Endothelial cell (in vitro differentiated cells): ENCODE measurements at regions not wholly inside any gene's neighbourhood (a gene's known extent, or its start where the extent isn't known, plus 50 kb on each side); places are given as distances from the start of the nearest gene placed in this dataset.

Source experiments
- DNase-seq: peaks from one replicate; pipeline ENCODE4 v3.0.0; 2021; ENCODE audit warnings: low spot score
- H3K27ac Mint-ChIP-seq: one replicate; pipeline ENCODE4 v1.8.0; 2021; ENCODE audit warnings: mixed read lengths, inconsistent platforms; ENCODE audit not compliant: unreplicated experiment
- H3K27me3 Mint-ChIP-seq: one replicate; pipeline ENCODE4 v1.8.0; 2021; ENCODE audit warnings: mild to moderate bottlenecking, moderate library complexity, mixed read lengths, inconsistent platforms; ENCODE audit not compliant: unreplicated experiment
- H3K36me3 Mint-ChIP-seq: one replicate; pipeline ENCODE4 v1.8.0; 2021; ENCODE audit warnings: mild to moderate bottlenecking, low read depth, mixed read lengths, inconsistent platforms; ENCODE audit not compliant: unreplicated experiment
- H3K4me1 Mint-ChIP-seq: one replicate; pipeline ENCODE4 v1.8.0; 2021; ENCODE audit warnings: mild to moderate bottlenecking, mixed read lengths, inconsistent platforms; ENCODE audit not compliant: unreplicated experiment
- H3K4me3 Mint-ChIP-seq: one replicate; pipeline ENCODE4 v1.8.0; 2021; ENCODE audit warnings: mild to moderate bottlenecking, mixed read lengths, inconsistent platforms; ENCODE audit not compliant: unreplicated experiment
- H3K9me3 Mint-ChIP-seq: one replicate; pipeline ENCODE4 v1.8.0; 2021; ENCODE audit warnings: mixed read lengths, inconsistent platforms; ENCODE audit not compliant: unreplicated experiment
- CTCF ChIP-seq: fragments of 200-600 bp; sonication (generic); IDR thresholded peaks from one replicate; pipeline ENCODE4 v1.5.0; 2021; ENCODE audit warnings: antibody characterized with exemption; ENCODE audit not compliant: unreplicated experiment

- Mint-ChIP-seq H3K9me3 (no peaks in the 10 kb centered on the region), H3K27ac (no peak overlapping the region), H3K4me3 (no peak overlapping the region), H3K27me3 (no peaks in the 10 kb centered on the region), H3K4me1 (no peaks in the 10 kb centered on the region), H3K36me3 (no peaks in the 10 kb centered on the region)
- TF ChIP-seq CTCF, result no peak
- DNase-seq, result no peak
Observed at GRCh38 chr3:178291574-178292370, 244.5 kb upstream of the KCNMB2 start.

GRCh38 chr3:178295292-178295912 is 240.8 kb upstream of the KCNMB2 start:
- Mint-ChIP-seq H3K4me1 (no peaks in the 10 kb centered on the region), H3K4me3 (no peak overlapping the region), H3K27ac (no peak overlapping the region), H3K9me3 (no peaks in the 10 kb centered on the region), H3K36me3 (no peaks in the 10 kb centered on the region), H3K27me3 (no peaks in the 10 kb centered on the region)
- no peak for TF ChIP-seq CTCF
- DNase-seq, result no peak

- Mint-ChIP-seq H3K27me3 (no peaks in the 10 kb centered on the region), H3K4me3 (no peak overlapping the region), H3K36me3 (no peaks in the 10 kb centered on the region), H3K27ac (no peak overlapping the region), H3K4me1 (no peaks in the 10 kb centered on the region), H3K9me3 (no peaks in the 10 kb centered on the region)
- DNase-seq, result no peak
- TF ChIP-seq CTCF, result no peak
Observed at GRCh38 chr3:178297199-178297598, 239.0 kb upstream of the KCNMB2 start.

- Mint-ChIP-seq H3K4me3 (no peak overlapping the region), H3K9me3 (no peaks in the 10 kb centered on the region), H3K27ac (no peak overlapping the region), H3K4me1 (no peaks in the 10 kb centered on the region), H3K36me3 (no peaks in the 10 kb centered on the region), H3K27me3 (no peaks in the 10 kb centered on the region)
- DNase-seq, result no peak
- no peak for TF ChIP-seq CTCF
Observed at GRCh38 chr3:178297740-178298139, 238.5 kb upstream of the KCNMB2 start.

- no peak overlapping the region for H3K4me3 Mint-ChIP-seq
- H3K36me3 Mint-ChIP-seq, result no peaks in the 10 kb centered on the region
- no peak for DNase-seq
- H3K27me3 Mint-ChIP-seq, result no peaks in the 10 kb centered on the region
- no peaks in the 10 kb centered on the region for H3K4me1 Mint-ChIP-seq
- no peak for TF ChIP-seq CTCF
- H3K27ac Mint-ChIP-seq, result no peak overlapping the region
- no peaks in the 10 kb centered on the region for H3K9me3 Mint-ChIP-seq
Observed at GRCh38 chr3:178300441-178300959, 235.7 kb upstream of the KCNMB2 start.
